Mesothelial cell of epicardium (in vitro differentiated cells): ENCODE measurements at regions not wholly inside any gene's neighbourhood (a gene's known extent, or its start where the extent isn't known, plus 50 kb on each side); places are given as distances from the start of the nearest gene placed in this dataset.

Experiments used
- DNase-seq, 2 experiments: peaks; one replicate each; pipeline ENCODE4 v3.0.0; 2021; ENCODE audit warnings: low spot score in 2 of 2; ENCODE audit not compliant: unreplicated experiment in 2 of 2
- H3K27ac Mint-ChIP-seq: 2 replicates; pipeline ENCODE4 v1.8.0; 2021; ENCODE audit warnings: mixed read lengths
- H3K27me3 Mint-ChIP-seq: 2 replicates; pipeline ENCODE4 v1.8.0; 2021; ENCODE audit warnings: low read depth, mixed read lengths
- H3K36me3 Mint-ChIP-seq: 2 replicates; pipeline ENCODE4 v1.8.0; 2021; ENCODE audit warnings: mixed read lengths
- H3K4me1 Mint-ChIP-seq: 2 replicates; pipeline ENCODE4 v1.8.0; 2021; ENCODE audit warnings: mixed read lengths
- H3K4me3 Mint-ChIP-seq: 2 replicates; pipeline ENCODE4 v1.8.0; 2021; ENCODE audit warnings: mild to moderate bottlenecking, moderate library complexity, mixed read lengths
- H3K9me3 Mint-ChIP-seq: 2 replicates; pipeline ENCODE4 v1.8.0; 2021; ENCODE audit warnings: mixed read lengths
- TF ChIP-seq, protein P1 (sequence below): fragments of 200-600 bp; sonication (generic); IDR thresholded peaks from one replicate; pipeline ENCODE4 v1.5.0; 2021; ENCODE audit warnings: antibody characterized with exemption; ENCODE audit not compliant: unreplicated experiment

- no peak for DNase-seq
- no peaks in the 10 kb centered on the region for H3K9me3 Mint-ChIP-seq
- no peaks in the 10 kb centered on the region for H3K27me3 Mint-ChIP-seq
- H3K36me3 Mint-ChIP-seq = no peaks in the 10 kb centered on the region
- no peak overlapping the region for H3K4me3 Mint-ChIP-seq
- TF ChIP-seq, protein P1, sequence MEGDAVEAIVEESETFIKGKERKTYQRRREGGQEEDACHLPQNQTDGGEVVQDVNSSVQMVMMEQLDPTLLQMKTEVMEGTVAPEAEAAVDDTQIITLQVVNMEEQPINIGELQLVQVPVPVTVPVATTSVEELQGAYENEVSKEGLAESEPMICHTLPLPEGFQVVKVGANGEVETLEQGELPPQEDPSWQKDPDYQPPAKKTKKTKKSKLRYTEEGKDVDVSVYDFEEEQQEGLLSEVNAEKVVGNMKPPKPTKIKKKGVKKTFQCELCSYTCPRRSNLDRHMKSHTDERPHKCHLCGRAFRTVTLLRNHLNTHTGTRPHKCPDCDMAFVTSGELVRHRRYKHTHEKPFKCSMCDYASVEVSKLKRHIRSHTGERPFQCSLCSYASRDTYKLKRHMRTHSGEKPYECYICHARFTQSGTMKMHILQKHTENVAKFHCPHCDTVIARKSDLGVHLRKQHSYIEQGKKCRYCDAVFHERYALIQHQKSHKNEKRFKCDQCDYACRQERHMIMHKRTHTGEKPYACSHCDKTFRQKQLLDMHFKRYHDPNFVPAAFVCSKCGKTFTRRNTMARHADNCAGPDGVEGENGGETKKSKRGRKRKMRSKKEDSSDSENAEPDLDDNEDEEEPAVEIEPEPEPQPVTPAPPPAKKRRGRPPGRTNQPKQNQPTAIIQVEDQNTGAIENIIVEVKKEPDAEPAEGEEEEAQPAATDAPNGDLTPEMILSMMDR = no peak
- no peak overlapping the region for H3K27ac Mint-ChIP-seq
- H3K4me1 Mint-ChIP-seq = peaks cover 20% of the 10 kb centered on the region
These were observed 150.9 kb downstream of the ZNF22 start for GRCh38 chr10:45151467-45152214.

GRCh38 chr10:45152726-45153125 is 152.0 kb downstream of the ZNF22 start:
- no peaks in the 10 kb centered on the region for H3K9me3 Mint-ChIP-seq
- DNase-seq = no peak
- no peak overlapping the region for H3K4me3 Mint-ChIP-seq
- peaks cover 12% of the 10 kb centered on the region for H3K4me1 Mint-ChIP-seq
- no peaks in the 10 kb centered on the region for H3K27me3 Mint-ChIP-seq
- TF ChIP-seq, protein P1 = no peak
- H3K36me3 Mint-ChIP-seq = no peaks in the 10 kb centered on the region
- H3K27ac Mint-ChIP-seq = no peak overlapping the region

- Mint-ChIP-seq H3K9me3 (no peaks in the 10 kb centered on the region), H3K36me3 (no peaks in the 10 kb centered on the region), H3K27me3 (no peaks in the 10 kb centered on the region), H3K4me3 (no peak overlapping the region), H3K27ac (no peak overlapping the region), H3K4me1 (peaks cover 10% of the 10 kb centered on the region)
- DNase-seq = no peak
- TF ChIP-seq, protein P1 = no peak
These were observed 153.8 kb downstream of the ZNF22 start for GRCh38 chr10:45154502-45154901.

DNA sequence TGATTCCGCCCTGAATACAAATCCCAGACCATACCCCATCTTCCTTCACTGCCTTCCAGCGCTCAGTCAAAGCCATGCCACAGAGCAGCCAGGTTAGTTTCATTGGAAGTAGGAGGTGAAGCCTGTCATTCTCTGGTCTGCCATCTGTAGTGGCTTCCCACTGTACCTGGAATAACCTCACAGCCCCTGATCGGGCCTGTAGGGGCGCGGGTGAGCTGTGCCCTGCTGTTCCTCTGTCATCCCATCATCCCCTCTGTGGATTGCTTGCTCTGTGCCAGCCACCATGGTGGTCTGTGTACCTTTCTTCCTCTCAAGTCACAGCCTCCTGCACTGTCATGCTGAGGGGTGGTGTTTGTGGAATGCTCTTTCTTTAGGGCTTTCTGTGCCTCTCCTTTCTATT is 155.1 kb downstream of the ZNF22 start:
- H3K27me3 Mint-ChIP-seq = no peaks in the 10 kb centered on the region
- no peak for DNase-seq
- H3K36me3 Mint-ChIP-seq = no peaks in the 10 kb centered on the region
- H3K4me3 Mint-ChIP-seq = no peak overlapping the region
- no peaks in the 10 kb centered on the region for H3K9me3 Mint-ChIP-seq
- H3K4me1 Mint-ChIP-seq = peaks cover 10% of the 10 kb centered on the region
- no peak overlapping the region for H3K27ac Mint-ChIP-seq
- TF ChIP-seq, protein P1 = no peak

DNA sequence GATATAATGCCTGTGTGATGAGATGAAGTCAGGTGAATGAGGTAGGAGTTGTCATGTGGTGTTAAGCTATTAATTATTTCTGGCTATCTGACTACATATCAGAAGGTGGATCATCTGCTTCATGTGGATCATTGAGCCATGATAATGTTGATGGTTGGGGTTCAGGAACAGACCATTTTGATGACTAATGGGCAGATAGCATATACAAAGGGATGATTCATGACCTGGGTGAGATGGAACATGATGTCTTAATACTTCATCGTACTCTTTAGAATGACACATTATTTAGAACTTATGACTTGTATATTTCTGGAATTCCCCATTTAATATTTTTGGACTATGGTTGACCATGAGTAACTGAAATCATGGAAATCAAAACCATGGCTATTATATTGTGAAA is 155.1 kb downstream of the OR13A1 start:
- TF ChIP-seq, protein P1 = no peak
- Mint-ChIP-seq H3K4me3 (no peak overlapping the region), H3K9me3 (no peaks in the 10 kb centered on the region), H3K36me3 (no peaks in the 10 kb centered on the region), H3K27ac (no peak overlapping the region), H3K4me1 (peaks cover 5% of the 10 kb centered on the region), H3K27me3 (no peaks in the 10 kb centered on the region)
- DNase-seq = no peak
